GM12872 (cell line): ENCODE measurements at regions not wholly inside any gene's neighbourhood (a gene's known extent, or its start where the extent isn't known, plus 50 kb on each side); places are given as distances from the start of the nearest gene placed in this dataset.

Experiments used
- TF ChIP-seq, protein P1 (sequence below): IDR thresholded peaks from 3 replicates; pipeline ENCODE4 v1.5.1; 2011; ENCODE audit warnings: low read depth, mild to moderate bottlenecking, low read length, moderate library complexity; ENCODE audit not compliant: insufficient read depth

DNA sequence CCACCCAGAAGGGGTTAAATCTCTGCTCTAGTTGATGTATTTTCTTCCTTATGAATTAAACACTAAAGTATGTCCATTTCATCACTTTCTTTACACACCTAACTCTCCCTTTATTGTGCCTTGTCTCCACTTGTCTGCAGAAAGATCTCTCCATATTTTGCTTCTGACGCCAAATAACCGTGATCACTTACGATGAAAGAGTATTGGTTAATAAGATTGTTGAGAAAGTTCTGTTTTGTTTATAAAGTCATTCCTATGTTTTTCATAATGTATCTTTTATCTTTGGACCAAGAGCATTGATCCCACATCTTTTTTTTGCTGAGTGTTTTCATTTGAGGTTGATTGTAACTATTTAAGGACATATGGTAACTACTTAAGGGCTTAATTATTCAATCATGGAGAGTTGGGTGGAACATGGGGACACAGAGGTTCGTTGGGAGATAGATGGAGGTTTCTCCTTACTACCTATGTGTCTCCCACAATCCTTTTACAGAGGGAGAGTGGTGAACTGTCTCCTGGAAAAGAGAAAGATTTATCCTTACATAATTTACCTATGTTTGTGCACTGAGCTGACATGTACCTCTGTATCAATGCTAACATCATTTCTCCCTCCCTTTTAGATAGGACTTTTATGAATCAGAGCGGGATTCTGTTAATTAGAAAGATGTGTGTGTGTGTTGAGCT lies 120.7 kb upstream of the SLC38A2 start:
- TF ChIP-seq, protein P1, sequence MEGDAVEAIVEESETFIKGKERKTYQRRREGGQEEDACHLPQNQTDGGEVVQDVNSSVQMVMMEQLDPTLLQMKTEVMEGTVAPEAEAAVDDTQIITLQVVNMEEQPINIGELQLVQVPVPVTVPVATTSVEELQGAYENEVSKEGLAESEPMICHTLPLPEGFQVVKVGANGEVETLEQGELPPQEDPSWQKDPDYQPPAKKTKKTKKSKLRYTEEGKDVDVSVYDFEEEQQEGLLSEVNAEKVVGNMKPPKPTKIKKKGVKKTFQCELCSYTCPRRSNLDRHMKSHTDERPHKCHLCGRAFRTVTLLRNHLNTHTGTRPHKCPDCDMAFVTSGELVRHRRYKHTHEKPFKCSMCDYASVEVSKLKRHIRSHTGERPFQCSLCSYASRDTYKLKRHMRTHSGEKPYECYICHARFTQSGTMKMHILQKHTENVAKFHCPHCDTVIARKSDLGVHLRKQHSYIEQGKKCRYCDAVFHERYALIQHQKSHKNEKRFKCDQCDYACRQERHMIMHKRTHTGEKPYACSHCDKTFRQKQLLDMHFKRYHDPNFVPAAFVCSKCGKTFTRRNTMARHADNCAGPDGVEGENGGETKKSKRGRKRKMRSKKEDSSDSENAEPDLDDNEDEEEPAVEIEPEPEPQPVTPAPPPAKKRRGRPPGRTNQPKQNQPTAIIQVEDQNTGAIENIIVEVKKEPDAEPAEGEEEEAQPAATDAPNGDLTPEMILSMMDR, result no peak

DNA sequence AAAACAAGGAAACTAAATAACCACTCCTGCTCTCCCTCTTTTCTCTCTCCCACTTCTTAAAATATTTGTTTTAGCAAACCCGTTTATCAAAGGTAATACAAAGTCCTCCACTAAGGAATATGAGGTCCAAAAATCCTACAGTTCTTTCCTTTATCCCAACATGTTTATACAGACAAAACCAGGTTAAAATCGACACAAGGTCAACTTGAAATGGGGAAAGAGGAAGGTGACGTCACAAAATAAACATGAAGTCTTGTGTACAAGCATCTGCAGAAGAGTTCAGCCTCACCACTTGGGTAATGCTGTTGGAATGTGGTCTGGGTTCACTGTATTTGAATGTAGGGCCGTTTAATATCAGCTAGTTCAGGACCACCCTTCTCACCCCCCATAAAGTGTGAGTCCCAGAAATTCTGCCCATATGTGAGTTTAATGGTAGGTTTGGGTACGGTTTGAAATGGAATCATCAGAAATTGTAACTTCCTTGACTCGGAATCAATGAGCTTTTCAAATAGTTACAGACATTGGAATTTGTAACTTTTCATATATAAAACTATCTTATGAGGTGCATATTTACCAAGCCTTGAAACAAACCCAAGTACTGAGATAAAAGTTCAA lies 120.0 kb upstream of the SLC38A2 start:
- TF ChIP-seq, protein P1, result no peak

DNA sequence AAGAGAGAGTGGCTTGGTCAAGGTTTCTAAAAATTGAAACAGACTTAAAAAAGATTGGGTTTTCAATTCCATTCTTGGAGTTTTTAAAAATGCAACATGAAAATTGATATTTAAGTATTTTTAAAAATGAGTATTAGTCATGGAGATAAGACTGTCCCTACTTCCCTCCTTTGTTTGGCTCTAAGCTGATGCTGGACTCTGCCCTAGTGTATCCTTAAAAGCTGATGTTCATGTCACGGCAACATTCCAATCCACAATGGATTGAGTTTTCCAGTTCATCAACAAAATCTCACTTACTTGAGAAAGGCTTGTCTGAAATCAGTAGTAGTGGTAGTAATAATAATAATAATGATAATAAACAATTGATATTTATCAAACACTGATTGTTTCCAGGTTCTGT lies 119.0 kb upstream of the SLC38A2 start:
- TF ChIP-seq, protein P1, result no peak

DNA sequence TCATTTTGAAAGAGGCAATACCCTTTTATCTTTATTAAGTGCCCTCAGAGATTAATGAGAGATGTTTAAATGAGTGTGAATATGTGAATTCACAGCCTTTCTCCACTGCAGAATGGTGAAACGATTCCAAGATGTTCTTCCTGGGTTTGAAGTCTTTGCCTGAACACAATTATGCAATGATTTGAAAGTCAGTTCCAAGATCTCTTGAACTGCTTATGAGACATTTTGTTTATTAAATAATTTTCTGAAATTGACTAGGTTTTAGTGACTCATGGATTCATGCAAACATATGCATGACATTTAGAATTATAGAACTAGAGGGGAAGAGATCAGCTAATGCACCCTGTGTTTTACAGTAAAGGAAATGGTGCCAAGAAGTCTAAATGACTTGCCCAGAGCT lies 118.1 kb upstream of the SLC38A2 start:
- TF ChIP-seq, protein P1, result no peak

DNA sequence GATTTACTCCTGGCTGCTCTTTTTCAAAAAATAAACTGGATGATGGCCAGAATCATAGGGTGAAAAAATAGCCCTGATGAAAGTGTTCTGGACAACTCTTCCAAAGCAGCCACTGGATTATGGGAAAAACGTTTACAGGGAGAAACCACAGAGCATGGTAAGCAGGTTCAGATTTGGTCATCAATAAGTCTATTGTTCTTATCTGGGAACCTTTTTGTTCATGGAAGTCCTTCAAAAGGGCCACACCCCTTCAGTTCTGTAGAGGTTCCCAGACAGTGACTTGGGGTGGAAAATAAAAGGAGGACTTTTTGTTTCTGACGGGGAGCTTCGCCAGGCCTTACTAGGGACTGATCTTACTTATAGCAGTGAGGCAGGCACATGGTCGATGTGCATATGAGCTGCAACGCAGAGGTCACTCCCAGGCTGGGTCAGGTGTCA lies 117.4 kb upstream of the SLC38A2 start:
- TF ChIP-seq, protein P1, result no peak

DNA sequence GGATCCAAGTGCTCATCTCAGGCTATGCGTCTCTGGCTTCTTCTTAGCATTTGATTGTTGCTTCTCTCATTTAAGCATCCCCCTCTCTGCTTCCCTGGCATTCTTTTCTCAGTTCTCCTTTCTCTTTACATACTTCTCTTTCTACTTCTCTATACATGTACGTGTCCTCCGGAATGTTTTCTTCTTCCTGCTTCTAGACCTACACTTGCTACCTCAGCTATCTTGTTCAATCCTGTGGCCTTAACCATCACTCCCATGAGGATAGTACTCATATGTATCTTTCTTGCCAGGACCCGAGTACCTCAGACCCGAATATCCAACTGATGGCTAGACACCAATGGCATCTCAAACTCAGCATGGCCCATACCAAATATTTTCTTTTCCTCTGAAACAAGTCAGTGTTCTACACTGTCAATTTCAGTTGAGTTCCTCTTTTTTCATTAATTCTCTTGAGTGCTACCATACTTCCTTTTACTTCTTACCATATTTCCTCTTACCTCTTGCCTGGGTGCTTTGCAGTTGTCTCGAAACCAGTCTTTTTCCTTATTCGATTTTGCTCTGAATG lies 115.1 kb upstream of the SLC38A2 start:
- TF ChIP-seq, protein P1, result no peak

DNA sequence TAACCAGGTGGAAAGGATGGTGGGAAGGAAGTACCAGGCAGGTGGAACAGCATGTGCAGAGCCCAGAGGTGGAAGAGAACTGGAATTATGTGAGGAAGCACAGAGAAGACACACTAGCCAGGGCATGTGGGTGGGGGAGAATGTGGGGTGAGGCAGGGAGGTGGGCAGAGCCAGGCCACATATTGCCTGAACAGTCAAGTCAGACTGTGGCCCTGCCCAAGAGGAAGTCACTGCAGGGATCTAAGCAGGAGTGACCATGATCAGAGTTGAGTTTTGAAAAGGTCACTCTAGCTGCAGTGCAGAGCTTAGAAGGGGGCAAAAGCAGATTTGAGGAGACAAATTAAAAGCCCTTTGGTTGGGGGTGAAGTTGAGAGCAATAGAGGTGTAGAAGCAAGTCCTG lies 114.0 kb upstream of the SLC38A2 start:
- TF ChIP-seq, protein P1, result no peak
